Keratinocyte (primary cell): ENCODE measurements at regions not wholly inside any gene's neighbourhood (a gene's known extent, or its start where the extent isn't known, plus 50 kb on each side); places are given as distances from the start of the nearest gene placed in this dataset.

ENCODE experiments used
- DNase-seq: peaks from one replicate; pipeline ENCODE4 v3.0.0-alpha.2; 2011; ENCODE audit warnings: low read depth, missing footprints, low spot score
- FAIRE-seq: peaks from 2 replicates; lab custom pipeline; 2011; peaks lifted over from hg19 to GRCh38; lab: Jason Lieb, UNC
- H2AFZ ChIP-seq: 2 replicates; pipeline ENCODE4 v1.6.0; 2012; ENCODE audit warnings: low read length, control low read depth, inconsistent platforms; ENCODE audit not compliant: control insufficient read depth
- H3K27ac ChIP-seq: 2 replicates; pipeline ENCODE4 v1.5.1; 2011; ENCODE audit warnings: low read length; ENCODE audit not compliant: control insufficient read depth, insufficient read depth
- H3K27me3 ChIP-seq: 3 replicates; pipeline ENCODE4 v1.6.0; 2011; ENCODE audit warnings: low read length; ENCODE audit not compliant: control insufficient read depth, insufficient read depth; ENCODE audit errors: extremely low read depth
- H3K36me3 ChIP-seq, 2 experiments: 2 replicates in 1 of 2; 3 replicates in 1 of 2; pipeline ENCODE4 v1.5.1; 2011; ENCODE audit warnings: low read length in 2 of 2, mild to moderate bottlenecking in 1 of 2; ENCODE audit not compliant: control insufficient read depth in 2 of 2, insufficient read depth in 2 of 2; ENCODE audit errors: extremely low read depth in 1 of 2
- H3K4me1 ChIP-seq: 3 replicates; pipeline ENCODE4 v1.5.1; 2011; ENCODE audit warnings: low read length; ENCODE audit not compliant: control insufficient read depth, insufficient read depth; ENCODE audit errors: extremely low read depth
- H3K4me2 ChIP-seq: 3 replicates; pipeline ENCODE4 v1.6.0; 2011; ENCODE audit warnings: low read depth, low read length; ENCODE audit not compliant: control insufficient read depth, insufficient read depth; ENCODE audit errors: extremely low read depth
- H3K4me3 ChIP-seq, 3 experiments: fragments of 200-600 bp in 1 of 3; sonication (generic) in 1 of 3; 2 replicates in 2 of 3; 3 replicates in 1 of 3; pipeline ENCODE4 v1.5.1; 2011 to 2016; ENCODE audit warnings: low read length in 3 of 3, mild to moderate bottlenecking in 3 of 3, control low read depth in 2 of 3, inconsistent platforms in 1 of 3, low read depth in 1 of 3, mixed read lengths in 1 of 3, mixed run types in 1 of 3, moderate library complexity in 1 of 3; ENCODE audit not compliant: control insufficient read depth in 2 of 3, insufficient read depth in 2 of 3; ENCODE audit errors: extremely low read depth in 1 of 3
- H3K79me2 ChIP-seq: 2 replicates; pipeline ENCODE4 v1.6.0; 2012; ENCODE audit warnings: low read length; ENCODE audit not compliant: control insufficient read depth, insufficient read depth
- H3K9ac ChIP-seq: 3 replicates; pipeline ENCODE4 v1.6.0; 2011; ENCODE audit warnings: low read length; ENCODE audit not compliant: control insufficient read depth, insufficient read depth; ENCODE audit errors: extremely low read depth
- H3K9me1 ChIP-seq: 3 replicates; pipeline ENCODE4 v1.6.0; 2011; ENCODE audit warnings: low read length; ENCODE audit not compliant: control insufficient read depth, insufficient read depth; ENCODE audit errors: extremely low read depth
- H3K9me3 ChIP-seq: 2 replicates; pipeline ENCODE4 v1.5.1; 2012; ENCODE audit warnings: low read depth, low read length; ENCODE audit not compliant: control insufficient read depth
- H4K20me1 ChIP-seq: 3 replicates; pipeline ENCODE4 v1.6.0; 2011; ENCODE audit warnings: low read length; ENCODE audit not compliant: control insufficient read depth, insufficient read depth; ENCODE audit errors: extremely low read depth
- EZH2 ChIP-seq: IDR thresholded peaks from one replicate; pipeline ENCODE4 v1.6.1; 2012; ENCODE audit warnings: inconsistent platforms, mild to moderate bottlenecking, low read length, moderate library complexity
- dilution Hi-C: fragments of 300-500 bp; cut with MboI; formaldehyde crosslinking; loops from one replicate; pipeline ENCODE4 v1.7.0; 2020; ENCODE audit warnings: low sequenced_read_pairs; ENCODE audit not compliant: extremely low pct_ligation_motif_present
- TF ChIP-seq, protein P1 (sequence below), 3 experiments: IDR thresholded peaks in 1 of 3; conservative IDR thresholded peaks in 1 of 3; optimal IDR thresholded peaks in 1 of 3; 2 replicates in 2 of 3; 3 replicates in 1 of 3; pipeline versions ENCODE3 to v1.5.1; 2011; ENCODE audit warnings: low read length in 3 of 3, mild to moderate bottlenecking in 3 of 3, moderate library complexity in 2 of 3, control low read depth in 1 of 3, inconsistent platforms in 1 of 3; ENCODE audit not compliant: insufficient read depth in 2 of 3; ENCODE audit errors: extremely low read depth in 1 of 3

GRCh38 chr2:122216071-122216470 lies 460.6 kb downstream of the TSN start:
- Histone ChIP-seq H3K27ac (no peak overlapping the region), H3K4me1 (no peaks in the 10 kb centered on the region), H3K27me3 (no peaks in the 10 kb centered on the region), H3K9ac (no peak overlapping the region), H3K9me1 (no peaks in the 10 kb centered on the region), H3K36me3 (no peaks in the 10 kb centered on the region), H4K20me1 (no peaks in the 10 kb centered on the region), H3K4me2 (no peak overlapping the region), H3K79me2 (no peaks in the 10 kb centered on the region), H3K4me3 (no peak overlapping the region), H3K9me3 (no peaks in the 10 kb centered on the region), H2AFZ (no peak overlapping the region)
- dilution Hi-C loops: no loop called here
- FAIRE-seq (no peak), DNase-seq (no peak)
- TF ChIP-seq EZH2: no peak
- TF ChIP-seq, protein P1, sequence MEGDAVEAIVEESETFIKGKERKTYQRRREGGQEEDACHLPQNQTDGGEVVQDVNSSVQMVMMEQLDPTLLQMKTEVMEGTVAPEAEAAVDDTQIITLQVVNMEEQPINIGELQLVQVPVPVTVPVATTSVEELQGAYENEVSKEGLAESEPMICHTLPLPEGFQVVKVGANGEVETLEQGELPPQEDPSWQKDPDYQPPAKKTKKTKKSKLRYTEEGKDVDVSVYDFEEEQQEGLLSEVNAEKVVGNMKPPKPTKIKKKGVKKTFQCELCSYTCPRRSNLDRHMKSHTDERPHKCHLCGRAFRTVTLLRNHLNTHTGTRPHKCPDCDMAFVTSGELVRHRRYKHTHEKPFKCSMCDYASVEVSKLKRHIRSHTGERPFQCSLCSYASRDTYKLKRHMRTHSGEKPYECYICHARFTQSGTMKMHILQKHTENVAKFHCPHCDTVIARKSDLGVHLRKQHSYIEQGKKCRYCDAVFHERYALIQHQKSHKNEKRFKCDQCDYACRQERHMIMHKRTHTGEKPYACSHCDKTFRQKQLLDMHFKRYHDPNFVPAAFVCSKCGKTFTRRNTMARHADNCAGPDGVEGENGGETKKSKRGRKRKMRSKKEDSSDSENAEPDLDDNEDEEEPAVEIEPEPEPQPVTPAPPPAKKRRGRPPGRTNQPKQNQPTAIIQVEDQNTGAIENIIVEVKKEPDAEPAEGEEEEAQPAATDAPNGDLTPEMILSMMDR (optimal IDR thresholded peaks at IDR 0.05 in 1 of 3, IDR thresholded peaks at IDR 0.05 in 1 of 3, conservative IDR thresholded peaks at IDR 0.05 in 1 of 3; ENCODE audit: extremely low read depth in 1 of 3, insufficient read depth in 2 of 3, low read length in 3 of 3): no peak

GRCh38 chr2:122216901-122217300 lies 461.4 kb downstream of the TSN start:
- no peaks in the 10 kb centered on the region for H3K36me3 ChIP-seq
- H3K27me3 ChIP-seq: no peaks in the 10 kb centered on the region
- dilution Hi-C loops: no loop called here
- H3K9me1 ChIP-seq: no peaks in the 10 kb centered on the region
- no peak overlapping the region for H3K4me2 ChIP-seq
- H4K20me1 ChIP-seq: no peaks in the 10 kb centered on the region
- H3K4me1 ChIP-seq: no peaks in the 10 kb centered on the region
- no peaks in the 10 kb centered on the region for H3K9me3 ChIP-seq
- FAIRE-seq (no peak), DNase-seq (no peak)
- no peak for TF ChIP-seq EZH2
- TF ChIP-seq, protein P1 (optimal IDR thresholded peaks at IDR 0.05 in 1 of 3, IDR thresholded peaks at IDR 0.05 in 1 of 3, conservative IDR thresholded peaks at IDR 0.05 in 1 of 3; ENCODE audit: extremely low read depth in 1 of 3, insufficient read depth in 2 of 3, low read length in 3 of 3): no peak
- H2AFZ ChIP-seq: no peak overlapping the region
- no peaks in the 10 kb centered on the region for H3K79me2 ChIP-seq
- no peak overlapping the region for H3K27ac ChIP-seq
- no peak overlapping the region for H3K4me3 ChIP-seq
- H3K9ac ChIP-seq: no peak overlapping the region
